ENCODE measurements at regions not wholly inside any gene's neighbourhood (a gene's known extent, or its start where the extent isn't known, plus 50 kb on each side); places are given as distances from the start of the nearest gene placed in this dataset.

DNA sequence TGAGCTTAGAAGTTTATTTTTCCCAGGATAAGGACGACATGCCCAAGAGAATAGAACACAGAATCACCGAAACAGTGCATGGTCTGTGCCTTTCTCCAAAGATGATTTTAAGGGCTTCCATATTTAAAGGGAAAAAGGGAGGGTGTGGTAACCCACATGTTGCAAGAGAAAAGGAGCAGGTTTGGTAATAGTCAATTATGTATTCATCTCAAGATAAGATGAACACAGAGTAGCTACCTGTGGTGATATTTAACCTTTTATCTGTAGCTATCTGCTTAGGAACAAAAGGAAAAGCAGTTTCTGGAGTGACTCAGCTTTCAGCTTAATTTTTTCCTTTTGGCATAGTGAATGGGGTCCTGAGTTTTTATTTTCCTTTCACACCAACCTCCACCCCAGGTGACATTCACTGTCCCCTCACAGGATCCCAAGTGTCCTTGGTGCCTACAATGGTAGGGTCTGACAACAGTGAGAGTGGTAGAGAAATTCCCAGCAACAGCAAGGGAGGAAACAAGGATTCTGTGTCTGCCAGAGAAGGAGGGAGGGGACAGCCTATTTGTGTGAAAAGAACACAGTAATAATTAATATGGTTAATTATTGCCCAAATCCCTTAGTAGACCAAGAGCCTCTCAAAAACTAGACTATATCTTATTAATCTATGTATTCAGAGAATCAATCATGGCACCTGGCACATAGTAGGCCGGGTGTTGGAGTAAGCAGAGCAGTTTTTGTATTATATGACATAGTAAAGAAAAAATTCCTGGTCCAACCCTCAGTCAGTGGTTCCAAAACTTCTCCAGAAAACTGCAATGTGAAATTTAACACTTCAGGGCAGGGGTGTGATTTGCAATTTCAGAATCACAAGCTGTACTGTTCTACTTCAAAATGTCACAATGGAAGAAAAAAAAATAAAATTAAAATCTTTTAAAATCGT, 154.5 kb downstream of the PHLDA1 start:
- Histone ChIP-seq H3K4me3 (no peak overlapping the region), H3K4me1 (ENCODE audit: insufficient read depth) (peaks cover 33% of the 10 kb centered on the region), H3K36me3 (ENCODE audit: insufficient read depth) (no peaks in the 10 kb centered on the region), H2AFZ (peak overlapping the region; percentile 52), H3K27me3 (ENCODE audit: insufficient read depth) (no peaks in the 10 kb centered on the region), H3K9me2 (ENCODE audit: insufficient read depth) (no peaks in the 10 kb centered on the region; the same call in none of the 2 replicates), H3F3A (replicated peaks; ENCODE audit: low read depth) (no peaks in the 10 kb centered on the region), H3K79me2 (replicated peaks; ENCODE audit: insufficient read depth) (no peaks in the 10 kb centered on the region), H3K4me2 (no peak overlapping the region), H3K27ac (ENCODE audit: low read depth) (no peak overlapping the region), H4K20me1 (replicated peaks; ENCODE audit: insufficient read depth) (no peaks in the 10 kb centered on the region)
- TF ChIP-seq EZH2 (IDR thresholded peaks at IDR 0.05; ENCODE audit: low read depth, unreplicated experiment) (no peak), EZH2phosphoT487 (IDR thresholded peaks at IDR 0.05; ENCODE audit: unreplicated experiment) (no peak), CREB1 (CRISPR knock-in tag; IDR thresholded peaks at IDR 0.05; ENCODE audit: low read depth) (no peak), ZNF114 (CRISPR knock-in tag; IDR thresholded peaks at IDR 0.05) (no peak)
- TF ChIP-seq, protein P1, sequence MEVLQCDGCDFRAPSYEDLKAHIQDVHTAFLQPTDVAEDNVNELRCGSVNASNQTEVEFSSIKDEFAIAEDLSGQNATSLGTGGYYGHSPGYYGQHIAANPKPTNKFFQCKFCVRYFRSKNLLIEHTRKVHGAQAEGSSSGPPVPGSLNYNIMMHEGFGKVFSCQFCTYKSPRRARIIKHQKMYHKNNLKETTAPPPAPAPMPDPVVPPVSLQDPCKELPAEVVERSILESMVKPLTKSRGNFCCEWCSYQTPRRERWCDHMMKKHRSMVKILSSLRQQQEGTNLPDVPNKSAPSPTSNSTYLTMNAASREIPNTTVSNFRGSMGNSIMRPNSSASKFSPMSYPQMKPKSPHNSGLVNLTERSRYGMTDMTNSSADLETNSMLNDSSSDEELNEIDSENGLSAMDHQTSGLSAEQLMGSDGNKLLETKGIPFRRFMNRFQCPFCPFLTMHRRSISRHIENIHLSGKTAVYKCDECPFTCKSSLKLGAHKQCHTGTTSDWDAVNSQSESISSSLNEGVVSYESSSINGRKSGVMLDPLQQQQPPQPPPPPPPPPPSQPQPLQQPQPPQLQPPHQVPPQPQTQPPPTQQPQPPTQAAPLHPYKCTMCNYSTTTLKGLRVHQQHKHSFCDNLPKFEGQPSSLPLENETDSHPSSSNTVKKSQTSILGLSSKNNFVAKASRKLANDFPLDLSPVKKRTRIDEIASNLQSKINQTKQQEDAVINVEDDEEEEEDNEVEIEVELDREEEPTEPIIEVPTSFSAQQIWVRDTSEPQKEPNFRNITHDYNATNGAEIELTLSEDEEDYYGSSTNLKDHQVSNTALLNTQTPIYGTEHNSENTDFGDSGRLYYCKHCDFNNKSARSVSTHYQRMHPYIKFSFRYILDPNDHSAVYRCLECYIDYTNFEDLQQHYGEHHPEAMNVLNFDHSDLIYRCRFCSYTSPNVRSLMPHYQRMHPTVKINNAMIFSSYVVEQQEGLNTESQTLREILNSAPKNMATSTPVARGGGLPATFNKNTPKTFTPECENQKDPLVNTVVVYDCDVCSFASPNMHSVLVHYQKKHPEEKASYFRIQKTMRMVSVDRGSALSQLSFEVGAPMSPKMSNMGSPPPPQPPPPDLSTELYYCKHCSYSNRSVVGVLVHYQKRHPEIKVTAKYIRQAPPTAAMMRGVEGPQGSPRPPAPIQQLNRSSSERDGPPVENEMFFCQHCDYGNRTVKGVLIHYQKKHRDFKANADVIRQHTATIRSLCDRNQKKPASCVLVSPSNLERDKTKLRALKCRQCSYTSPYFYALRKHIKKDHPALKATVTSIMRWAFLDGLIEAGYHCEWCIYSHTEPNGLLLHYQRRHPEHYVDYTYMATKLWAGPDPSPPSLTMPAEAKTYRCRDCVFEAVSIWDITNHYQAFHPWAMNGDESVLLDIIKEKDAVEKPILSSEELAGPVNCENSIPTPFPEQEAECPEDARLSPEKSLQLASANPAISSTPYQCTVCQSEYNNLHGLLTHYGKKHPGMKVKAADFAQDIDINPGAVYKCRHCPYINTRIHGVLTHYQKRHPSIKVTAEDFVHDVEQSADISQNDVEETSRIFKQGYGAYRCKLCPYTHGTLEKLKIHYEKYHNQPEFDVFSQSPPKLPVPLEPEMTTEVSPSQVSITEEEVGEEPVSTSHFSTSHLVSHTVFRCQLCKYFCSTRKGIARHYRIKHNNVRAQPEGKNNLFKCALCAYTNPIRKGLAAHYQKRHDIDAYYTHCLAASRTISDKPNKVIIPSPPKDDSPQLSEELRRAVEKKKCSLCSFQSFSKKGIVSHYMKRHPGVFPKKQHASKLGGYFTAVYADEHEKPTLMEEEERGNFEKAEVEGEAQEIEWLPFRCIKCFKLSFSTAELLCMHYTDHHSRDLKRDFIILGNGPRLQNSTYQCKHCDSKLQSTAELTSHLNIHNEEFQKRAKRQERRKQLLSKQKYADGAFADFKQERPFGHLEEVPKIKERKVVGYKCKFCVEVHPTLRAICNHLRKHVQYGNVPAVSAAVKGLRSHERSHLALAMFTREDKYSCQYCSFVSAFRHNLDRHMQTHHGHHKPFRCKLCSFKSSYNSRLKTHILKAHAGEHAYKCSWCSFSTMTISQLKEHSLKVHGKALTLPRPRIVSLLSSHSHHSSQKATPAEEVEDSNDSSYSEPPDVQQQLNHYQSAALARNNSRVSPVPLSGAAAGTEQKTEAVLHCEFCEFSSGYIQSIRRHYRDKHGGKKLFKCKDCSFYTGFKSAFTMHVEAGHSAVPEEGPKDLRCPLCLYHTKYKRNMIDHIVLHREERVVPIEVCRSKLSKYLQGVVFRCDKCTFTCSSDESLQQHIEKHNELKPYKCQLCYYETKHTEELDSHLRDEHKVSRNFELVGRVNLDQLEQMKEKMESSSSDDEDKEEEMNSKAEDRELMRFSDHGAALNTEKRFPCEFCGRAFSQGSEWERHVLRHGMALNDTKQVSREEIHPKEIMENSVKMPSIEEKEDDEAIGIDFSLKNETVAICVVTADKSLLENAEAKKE (CRISPR knock-in tag; IDR thresholded peaks at IDR 0.05): no peak
- peaks cover 6% of the 10 kb centered on the region for H3K36me3 Mint-ChIP-seq (ENCODE audit: low read depth)
- no peak overlapping the region for H3K4me3 Mint-ChIP-seq
- DNase-seq (ENCODE audit: low spot score) (no peak), ATAC-seq (no peak)
- H3K4me1 Mint-ChIP-seq: peaks cover 27% of the 10 kb centered on the region
- H3K9me3 Mint-ChIP-seq: no peaks in the 10 kb centered on the region; the same call in 2 of the 3 replicates
- H3K27ac Mint-ChIP-seq: peak overlapping the region; percentile 91
- peaks cover 5% of the 10 kb centered on the region for H3K27me3 Mint-ChIP-seq (ENCODE audit: insufficient read depth, low read depth, poor library complexity)

Measured in GM23338 (cell line).